ENCODE measurements at regions not wholly inside any gene's neighbourhood (a gene's known extent, or its start where the extent isn't known, plus 50 kb on each side); places are given as distances from the start of the nearest gene placed in this dataset.

- TF ChIP-seq EZH2phosphoT487 (IDR thresholded peaks at IDR 0.05; ENCODE audit: borderline replicate concordance, low read length) (no peak), CTCF (conservative IDR thresholded peaks at IDR 0.05; ENCODE audit: low read depth, low read length) (no peak)
Observed at GRCh38 chr2:144201868-144202468, 318.0 kb downstream of the ZEB2 start.

All from PC-3 (cell line).